Stomach smooth muscle (tissue), 2 donors: ENCODE measurements at regions not wholly inside any gene's neighbourhood (a gene's known extent, or its start where the extent isn't known, plus 50 kb on each side); places are given as distances from the start of the nearest gene placed in this dataset.

Source experiments
- H3K27ac ChIP-seq: one replicate; pipeline ENCODE4 v1.7.0; 2013; ENCODE audit warnings: mild to moderate bottlenecking, low read length, inconsistent platforms
- H3K27me3 ChIP-seq, 2 donors: one replicate each; pipeline ENCODE4 v1.7.0; 2013; ENCODE audit warnings: low read length in 2 of 2; ENCODE audit not compliant: insufficient read depth in 2 of 2, control insufficient read depth in 1 of 2
- H3K36me3 ChIP-seq, 2 donors: one replicate each; pipeline ENCODE4 v1.7.0; 2013; ENCODE audit warnings: low read length in 2 of 2; ENCODE audit not compliant: control insufficient read depth in 2 of 2, insufficient read depth in 2 of 2
- H3K4me1 ChIP-seq: one replicate; pipeline ENCODE4 v1.7.0; 2013; ENCODE audit warnings: low read length; ENCODE audit not compliant: control insufficient read depth, insufficient read depth
- H3K4me3 ChIP-seq, 2 donors: one replicate each; pipeline ENCODE4 v1.7.0; 2013; ENCODE audit warnings: low read length in 2 of 2
- H3K9ac ChIP-seq, 2 donors: one replicate each; pipeline ENCODE4 v1.7.0; 2013; ENCODE audit warnings: low read length in 2 of 2, mild to moderate bottlenecking in 1 of 2
- H3K9me3 ChIP-seq, 2 donors: one replicate each; pipeline ENCODE4 v1.7.0; 2013; ENCODE audit warnings: low read length in 2 of 2; ENCODE audit not compliant: control insufficient read depth in 2 of 2
- donor health status: healthy.
- donor health status: Pancreatic carcinoma.

DNA sequence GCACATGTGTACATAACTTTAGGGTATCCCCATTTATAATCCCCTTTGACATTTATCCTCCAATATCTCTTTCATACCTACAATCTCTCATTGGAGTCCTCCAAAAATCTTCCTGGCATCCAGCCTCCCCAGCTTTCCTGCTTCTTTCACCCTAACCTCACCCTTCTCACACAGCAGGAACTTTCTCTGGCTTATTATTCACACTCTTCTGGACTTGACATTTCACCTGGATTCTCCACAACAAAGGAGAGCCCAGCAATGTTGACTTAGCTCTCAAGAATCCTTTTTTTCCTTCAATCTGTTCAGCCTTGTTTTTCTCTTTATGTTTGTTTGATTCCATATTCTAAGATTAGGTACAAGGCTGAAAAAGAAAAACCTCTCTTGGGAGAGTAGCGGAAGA lies 783.6 kb upstream of the ACVR2A start:
- no peak overlapping the region for H3K27ac ChIP-seq
- no peak overlapping the region for H3K9ac ChIP-seq
- H3K9me3 ChIP-seq = no peaks in the 10 kb centered on the region
- no peaks in the 10 kb centered on the region for H3K4me1 ChIP-seq
- no peaks in the 10 kb centered on the region for H3K36me3 ChIP-seq
- H3K4me3 ChIP-seq = no peak overlapping the region
- no peaks in the 10 kb centered on the region for H3K27me3 ChIP-seq

DNA sequence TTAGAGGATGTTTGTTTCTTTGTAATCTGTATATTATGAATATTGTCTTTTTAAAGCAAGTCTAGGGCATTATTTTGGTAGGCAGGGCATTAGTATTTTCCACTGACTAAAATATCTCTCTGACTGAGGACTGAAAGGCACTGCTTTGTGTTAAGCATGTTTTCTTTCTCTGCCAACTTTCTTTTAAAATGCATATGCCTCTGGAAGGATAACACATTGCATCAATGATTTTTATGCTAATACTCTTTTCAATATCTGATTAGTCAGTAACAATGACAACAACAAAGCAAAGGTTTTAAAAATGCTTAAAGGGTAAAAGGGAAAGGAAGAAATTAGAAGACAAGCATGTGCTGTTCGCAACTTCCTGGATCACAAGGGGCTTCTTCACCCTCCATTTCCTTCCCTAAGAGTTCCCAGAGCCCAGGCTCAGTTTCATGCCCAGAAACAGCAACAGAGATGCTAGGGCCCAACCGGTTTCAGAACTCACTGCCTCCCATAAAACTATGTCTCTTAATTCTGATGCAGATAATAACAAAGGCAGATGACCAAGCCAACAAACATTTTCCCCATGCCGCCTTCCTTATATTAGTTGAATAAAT lies 786.8 kb upstream of the ACVR2A start:
- H3K4me3 ChIP-seq = no peak overlapping the region
- no peaks in the 10 kb centered on the region for H3K36me3 ChIP-seq
- no peaks in the 10 kb centered on the region for H3K4me1 ChIP-seq
- H3K9ac ChIP-seq = no peak overlapping the region
- H3K9me3 ChIP-seq = no peaks in the 10 kb centered on the region
- H3K27ac ChIP-seq = no peak overlapping the region
- no peaks in the 10 kb centered on the region for H3K27me3 ChIP-seq

DNA sequence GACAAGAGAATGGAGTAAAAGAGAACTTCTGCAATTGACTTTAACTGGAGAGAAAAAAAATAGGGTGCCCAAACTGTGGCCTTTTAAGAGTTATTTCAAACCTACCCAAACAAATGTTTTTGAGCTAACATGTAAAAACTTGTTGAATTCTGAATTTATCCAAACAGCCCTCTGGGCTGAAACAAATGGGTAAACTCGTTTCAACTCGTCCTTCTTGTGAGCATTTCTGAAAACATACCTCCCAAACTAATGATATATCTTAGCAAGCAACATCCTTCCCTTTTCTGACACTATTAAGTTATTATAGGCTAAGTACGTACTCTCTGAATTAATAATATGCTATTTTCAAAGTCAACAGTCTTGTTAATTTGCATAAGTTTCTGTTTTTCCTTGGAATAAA lies 793.0 kb upstream of the ACVR2A start:
- Histone ChIP-seq H3K4me3 (no peak overlapping the region), H3K9me3 (no peaks in the 10 kb centered on the region), H3K9ac (no peak overlapping the region), H3K36me3 (no peaks in the 10 kb centered on the region), H3K27me3 (no peaks in the 10 kb centered on the region), H3K27ac (no peak overlapping the region), H3K4me1 (no peaks in the 10 kb centered on the region)

DNA sequence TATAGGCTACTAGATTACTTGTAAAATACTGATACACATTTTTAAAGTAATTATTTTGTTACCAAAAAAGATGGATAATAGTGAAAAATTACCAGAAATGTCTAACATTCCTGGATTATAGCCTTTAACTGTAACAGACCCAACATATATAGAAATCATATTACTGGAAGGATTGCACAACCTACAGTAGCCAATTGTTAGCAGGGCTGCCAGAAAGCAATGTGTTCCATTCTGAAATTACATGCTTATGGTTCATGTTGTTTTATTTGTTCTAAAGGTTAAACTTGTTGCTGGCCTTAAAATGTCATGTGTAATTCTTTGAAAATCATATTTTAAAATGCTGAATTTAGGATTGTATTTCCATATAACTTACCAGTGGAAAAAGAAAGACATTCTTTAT lies 793.6 kb upstream of the ACVR2A start:
- Histone ChIP-seq H3K27me3 (no peaks in the 10 kb centered on the region), H3K9me3 (no peaks in the 10 kb centered on the region), H3K27ac (no peak overlapping the region), H3K4me3 (no peak overlapping the region), H3K4me1 (no peaks in the 10 kb centered on the region), H3K36me3 (no peaks in the 10 kb centered on the region), H3K9ac (no peak overlapping the region)

DNA sequence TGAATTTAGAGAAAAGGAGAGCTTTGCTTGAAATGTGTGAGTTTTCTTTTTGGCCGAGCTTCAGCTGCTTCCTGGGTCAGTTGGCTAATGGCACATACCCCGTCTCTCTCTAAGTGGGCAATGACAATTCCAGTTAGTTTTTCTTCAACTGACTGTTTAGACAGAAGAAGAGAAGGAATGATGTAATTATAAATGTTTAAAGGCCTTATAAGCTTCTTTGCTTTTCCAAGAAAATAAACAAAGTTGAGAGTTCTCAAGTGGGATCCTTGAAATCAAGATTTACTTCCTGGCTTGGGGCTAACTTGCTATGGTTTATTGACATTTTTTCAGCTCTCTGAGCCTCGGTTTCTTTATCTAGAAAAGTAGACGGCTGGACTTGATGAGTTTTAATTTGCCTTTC lies 794.9 kb upstream of the ACVR2A start:
- Histone ChIP-seq H3K4me1 (no peaks in the 10 kb centered on the region), H3K9me3 (no peaks in the 10 kb centered on the region), H3K36me3 (no peaks in the 10 kb centered on the region), H3K4me3 (no peak overlapping the region), H3K9ac (no peak overlapping the region), H3K27me3 (no peaks in the 10 kb centered on the region), H3K27ac (no peak overlapping the region)

DNA sequence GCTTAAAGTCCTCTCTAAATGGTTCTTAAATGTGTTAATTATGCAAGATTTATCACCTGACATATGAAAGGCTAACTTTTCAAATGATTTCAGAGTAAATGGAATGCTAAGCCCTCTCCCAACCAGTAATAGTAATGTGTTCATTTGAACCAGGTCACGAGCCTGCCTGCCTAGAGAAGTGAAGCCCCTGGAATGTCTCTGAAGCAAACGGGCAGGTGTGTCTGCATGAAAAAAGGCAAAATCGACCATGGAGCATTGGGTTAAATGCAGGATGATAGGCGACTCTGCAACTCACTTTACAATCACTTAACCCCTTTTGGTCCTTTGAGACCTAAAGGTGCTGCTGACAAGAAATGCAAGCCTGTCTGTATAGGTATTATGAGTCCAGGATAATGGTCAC lies 798.4 kb upstream of the ACVR2A start:
- no peaks in the 10 kb centered on the region for H3K36me3 ChIP-seq
- no peaks in the 10 kb centered on the region for H3K27me3 ChIP-seq
- H3K27ac ChIP-seq = no peak overlapping the region
- H3K9me3 ChIP-seq = no peaks in the 10 kb centered on the region
- no peaks in the 10 kb centered on the region for H3K4me1 ChIP-seq
- no peak overlapping the region for H3K4me3 ChIP-seq
- no peak overlapping the region for H3K9ac ChIP-seq

DNA sequence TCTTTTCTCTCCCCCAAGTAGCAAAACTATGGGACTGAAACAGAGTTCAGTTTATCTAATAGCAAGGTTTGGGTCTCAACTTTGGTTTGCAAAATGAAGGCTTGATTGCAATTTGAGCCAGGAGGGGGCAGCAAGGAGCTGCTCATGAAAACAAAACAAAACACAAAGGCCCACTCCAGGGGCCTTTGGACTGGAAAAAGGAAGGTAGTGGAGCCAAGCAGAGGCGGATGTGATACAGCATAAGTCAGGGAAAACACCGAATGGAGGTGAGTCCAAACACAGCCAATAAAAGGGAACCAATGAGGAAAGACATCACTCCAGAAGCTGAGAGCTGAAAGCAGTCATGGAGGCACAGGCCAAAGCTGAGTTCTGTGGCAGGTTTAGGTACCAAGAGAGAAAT lies 799.7 kb upstream of the ACVR2A start:
- no peaks in the 10 kb centered on the region for H3K27me3 ChIP-seq
- no peaks in the 10 kb centered on the region for H3K36me3 ChIP-seq
- no peaks in the 10 kb centered on the region for H3K9me3 ChIP-seq
- no peaks in the 10 kb centered on the region for H3K4me1 ChIP-seq
- no peak overlapping the region for H3K4me3 ChIP-seq
- no peak overlapping the region for H3K27ac ChIP-seq
- H3K9ac ChIP-seq = no peak overlapping the region

DNA sequence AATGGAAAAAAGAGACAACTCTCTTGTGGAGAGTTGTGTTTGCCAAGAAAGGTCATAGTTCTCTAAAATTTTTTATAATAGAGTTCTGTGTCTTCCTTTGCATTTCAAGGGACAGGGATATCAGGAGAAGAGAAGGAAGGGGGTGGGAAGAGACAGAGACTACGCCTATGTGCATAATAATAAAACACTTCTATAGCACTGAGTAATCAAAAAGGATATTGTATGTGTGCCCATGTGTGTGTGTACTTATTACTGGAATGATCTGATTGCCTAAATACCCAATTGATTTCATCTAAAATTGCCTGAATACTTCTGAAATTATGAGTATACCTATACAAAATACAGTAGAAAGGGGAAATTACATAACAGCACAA lies 803.7 kb upstream of the ACVR2A start:
- H3K9ac ChIP-seq = no peak overlapping the region
- H3K9me3 ChIP-seq = no peaks in the 10 kb centered on the region
- H3K4me3 ChIP-seq = no peak overlapping the region
- H3K27me3 ChIP-seq = no peaks in the 10 kb centered on the region
- H3K4me1 ChIP-seq = no peaks in the 10 kb centered on the region
- H3K36me3 ChIP-seq = no peaks in the 10 kb centered on the region
- H3K27ac ChIP-seq = no peak overlapping the region

DNA sequence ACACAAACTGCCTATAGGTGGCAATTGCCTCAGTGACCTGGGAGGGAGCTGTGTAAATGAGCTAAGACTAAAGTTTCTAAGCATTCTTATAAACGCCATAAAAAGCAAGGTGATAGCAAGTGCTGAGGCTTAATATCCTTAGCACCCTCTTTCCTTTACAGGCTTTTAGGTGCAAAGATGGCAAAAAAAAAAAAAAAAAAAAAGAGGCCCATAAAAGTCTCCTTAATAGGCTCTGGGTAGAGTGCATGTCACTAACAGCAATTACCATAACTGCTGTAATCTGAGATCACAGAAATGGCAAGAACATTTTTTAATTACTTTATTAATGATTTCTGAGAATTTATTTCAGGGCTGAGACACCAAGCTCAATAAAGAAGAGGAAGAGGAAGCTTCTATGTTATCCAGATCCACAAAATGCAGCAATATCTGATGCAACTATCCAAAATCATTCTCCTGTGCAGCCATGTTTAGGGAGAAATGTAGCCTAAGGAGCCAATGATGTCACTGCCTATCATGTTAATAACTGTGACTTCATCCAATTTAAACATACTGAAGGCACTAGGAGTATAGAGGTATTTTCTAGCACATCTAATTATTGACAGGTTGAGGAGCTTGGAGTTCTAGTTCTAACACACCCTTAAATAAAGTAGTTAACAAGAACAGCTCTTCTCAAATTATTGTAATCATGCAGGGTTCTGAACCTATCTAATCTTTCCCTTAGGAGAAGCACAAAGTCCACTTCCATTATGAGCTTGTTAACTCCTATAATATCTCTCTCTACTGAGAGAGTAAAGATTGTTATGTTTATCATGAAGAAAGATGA lies 804.3 kb upstream of the ACVR2A start:
- Histone ChIP-seq H3K27me3 (no peaks in the 10 kb centered on the region), H3K4me3 (no peak overlapping the region), H3K9ac (no peak overlapping the region), H3K9me3 (no peaks in the 10 kb centered on the region), H3K4me1 (no peaks in the 10 kb centered on the region), H3K27ac (no peak overlapping the region), H3K36me3 (no peaks in the 10 kb centered on the region)

DNA sequence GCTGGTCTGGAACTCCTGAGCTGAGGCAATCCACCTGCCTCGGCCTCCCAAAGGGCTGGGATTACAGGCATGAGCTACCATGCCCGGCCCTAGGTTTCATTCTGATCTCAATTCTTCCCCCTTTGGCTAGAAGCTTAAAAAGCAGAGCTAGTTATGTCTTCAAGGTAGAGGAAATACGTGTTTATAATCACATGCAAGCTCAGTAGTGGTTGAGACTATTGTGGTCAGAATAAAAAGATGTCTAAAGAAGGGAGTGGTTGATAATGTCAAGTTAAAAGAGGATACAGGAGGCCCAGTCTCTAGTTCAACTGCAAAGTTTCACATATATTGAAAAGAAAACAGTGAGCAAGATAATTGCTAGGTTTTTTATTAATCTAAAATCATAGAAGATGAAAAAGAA lies 807.8 kb upstream of the ACVR2A start:
- no peaks in the 10 kb centered on the region for H3K4me1 ChIP-seq
- H3K4me3 ChIP-seq = no peak overlapping the region
- H3K9me3 ChIP-seq = no peaks in the 10 kb centered on the region

DNA sequence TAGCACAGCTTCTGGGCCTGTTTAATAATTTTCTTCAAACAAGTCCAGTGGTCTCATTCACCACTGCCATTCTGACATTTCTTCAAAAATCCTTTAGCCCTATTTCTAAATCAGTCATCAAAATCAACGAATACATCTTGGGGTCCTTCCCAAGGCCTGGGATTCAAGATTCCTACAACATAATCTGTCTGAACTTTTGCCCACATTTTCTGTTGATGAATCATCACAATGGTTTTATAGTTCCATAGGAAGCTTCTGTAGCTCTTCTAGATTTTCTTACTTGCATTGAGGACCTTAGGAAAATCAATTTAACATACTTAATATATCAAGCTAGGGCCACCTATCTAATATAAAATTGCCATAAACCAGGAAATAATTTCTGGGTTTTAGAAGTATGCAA lies 811.8 kb upstream of the ACVR2A start:
- H3K9ac ChIP-seq = no peak overlapping the region
- H3K27me3 ChIP-seq = no peaks in the 10 kb centered on the region
- H3K9me3 ChIP-seq = no peaks in the 10 kb centered on the region
- H3K27ac ChIP-seq = no peak overlapping the region
- no peaks in the 10 kb centered on the region for H3K36me3 ChIP-seq
- H3K4me1 ChIP-seq = no peaks in the 10 kb centered on the region
- no peak overlapping the region for H3K4me3 ChIP-seq

More for the DNA sequence above, 807.8 kb upstream of the ACVR2A start:
- Histone ChIP-seq H3K27me3 (no peaks in the 10 kb centered on the region), H3K9ac (no peak overlapping the region), H3K36me3 (no peaks in the 10 kb centered on the region), H3K27ac (no peak overlapping the region)
